Thoracic aorta (tissue), 2 donors: ENCODE measurements at regions not wholly inside any gene's neighbourhood (a gene's known extent, or its start where the extent isn't known, plus 50 kb on each side); places are given as distances from the start of the nearest gene placed in this dataset.

Experiments
- ATAC-seq: fragments of 150-250 bp; one replicate; pipeline ENCODE4 v1.8.0; 2017; ENCODE audit warnings: low read depth; ENCODE audit not compliant: insufficient number of reproducible peaks, low FRiP score
- DNase-seq: peaks from one replicate; pipeline ENCODE4 v3.0.0-alpha.2; 2020; ENCODE audit warnings: low spot score
- H3K27ac ChIP-seq, 2 donors: fragments of 200-600 bp; sonication (generic); 1 replicate in 1 of 2; 2 replicates in 1 of 2; pipeline ENCODE4 v1.5.1; 2016; ENCODE audit warnings: mild to moderate bottlenecking in 2 of 2, moderate library complexity in 2 of 2
- H3K27me3 ChIP-seq: fragments of 200-600 bp; sonication (generic); replicated peaks from 2 replicates; pipeline ENCODE4 v1.6.0; 2016; ENCODE audit warnings: mild to moderate bottlenecking; ENCODE audit not compliant: insufficient read depth
- H3K36me3 ChIP-seq: fragments of 200-600 bp; sonication (generic); one replicate; pipeline ENCODE4 v1.5.1; 2016
- H3K4me1 ChIP-seq, 2 donors: fragments of 200-600 bp; sonication (generic); 1 replicate in 1 of 2; 2 replicates in 1 of 2; pipeline versions ENCODE4 v1.5.1 to v1.6.0; 2016; ENCODE audit warnings: low read depth in 2 of 2, mild to moderate bottlenecking in 1 of 2; ENCODE audit not compliant: control insufficient read depth in 1 of 2
- H3K4me3 ChIP-seq: fragments of 200-600 bp; sonication (generic); 2 replicates; pipeline ENCODE4 v1.5.1; 2016; ENCODE audit warnings: mild to moderate bottlenecking
- H3K9me3 ChIP-seq: fragments of 200-600 bp; sonication (generic); 2 replicates; pipeline ENCODE4 v1.5.1; 2016
- CTCF ChIP-seq: fragments of 200-600 bp; sonication (generic); IDR thresholded peaks from one replicate; pipeline ENCODE4 v1.5.1; 2019; ENCODE audit warnings: antibody characterized with exemption

- H3K36me3 ChIP-seq: no peaks in the 10 kb centered on the region
- no peak for TF ChIP-seq CTCF
- H3K4me1 ChIP-seq: no peaks in the 10 kb centered on the region
- no peaks in the 10 kb centered on the region for H3K27me3 ChIP-seq
- no peak overlapping the region for H3K4me3 ChIP-seq
- H3K27ac ChIP-seq: no peak overlapping the region
- ATAC-seq (no peak), DNase-seq (no peak)
- no peaks in the 10 kb centered on the region for H3K9me3 ChIP-seq
Measured at GRCh38 chr2:126187668-126188067, 468.3 kb upstream of the GYPC start.

- no peaks in the 10 kb centered on the region for H3K9me3 ChIP-seq
- H3K36me3 ChIP-seq: no peaks in the 10 kb centered on the region
- no peak overlapping the region for H3K27ac ChIP-seq
- DNase-seq (no peak), ATAC-seq (no peak)
- H3K27me3 ChIP-seq: no peaks in the 10 kb centered on the region
- no peak overlapping the region for H3K4me3 ChIP-seq
- no peak for TF ChIP-seq CTCF
- H3K4me1 ChIP-seq: no peaks in the 10 kb centered on the region
Measured at GRCh38 chr2:126189527-126189926, 466.4 kb upstream of the GYPC start.

- ATAC-seq (no peak), DNase-seq (no peak)
- no peak for TF ChIP-seq CTCF
- H3K27me3 ChIP-seq: no peaks in the 10 kb centered on the region
- no peak overlapping the region for H3K27ac ChIP-seq
- no peaks in the 10 kb centered on the region for H3K9me3 ChIP-seq
- H3K4me1 ChIP-seq: no peaks in the 10 kb centered on the region
- H3K4me3 ChIP-seq: no peak overlapping the region
- H3K36me3 ChIP-seq: no peaks in the 10 kb centered on the region
Measured at GRCh38 chr2:126200538-126200937, 455.4 kb upstream of the GYPC start.

- DNase-seq: no peak
- no peak for TF ChIP-seq CTCF
- H3K36me3 ChIP-seq: no peaks in the 10 kb centered on the region
- H3K9me3 ChIP-seq: no peaks in the 10 kb centered on the region
- H3K27ac ChIP-seq: no peak overlapping the region
- no peaks in the 10 kb centered on the region for H3K4me1 ChIP-seq
- ATAC-seq: no peak
- no peak overlapping the region for H3K4me3 ChIP-seq
- no peaks in the 10 kb centered on the region for H3K27me3 ChIP-seq
Measured at GRCh38 chr2:126208266-126208665, 447.7 kb upstream of the GYPC start.

GRCh38 chr2:126212735-126213134 lies 443.2 kb upstream of the GYPC start:
- DNase-seq: no peak
- Histone ChIP-seq H3K36me3 (no peaks in the 10 kb centered on the region), H3K9me3 (no peaks in the 10 kb centered on the region), H3K4me3 (no peak overlapping the region), H3K27me3 (no peaks in the 10 kb centered on the region), H3K4me1 (no peaks in the 10 kb centered on the region), H3K27ac (no peak overlapping the region)
- ATAC-seq: no peak
- TF ChIP-seq CTCF: no peak
